HepG2 (cell line): ENCODE measurements at regions not wholly inside any gene's neighbourhood (a gene's known extent, or its start where the extent isn't known, plus 50 kb on each side); places are given as distances from the start of the nearest gene placed in this dataset.

Source experiments
- CBFB ChIP-seq: sonication (generic); formaldehyde crosslinking; IDR thresholded peaks from 2 replicates; pipeline ENCODE4 v1.4.0; 2020; ENCODE audit warnings: missing genetic modification reagents
- HMG20B ChIP-seq: conservative IDR thresholded peaks from 2 replicates; pipeline ENCODE4 v1.6.1; 2016; ENCODE audit warnings: missing genetic modification reagents, missing compliant biosample characterization
- JUNB ChIP-seq: sonication (generic); formaldehyde crosslinking; IDR thresholded peaks from 2 replicates; pipeline ENCODE4 v1.8.0; 2022; ENCODE audit warnings: missing genetic modification reagents, mild to moderate bottlenecking, borderline replicate concordance
- ONECUT2 ChIP-seq: sonication (generic); formaldehyde crosslinking; IDR thresholded peaks from 2 replicates; pipeline ENCODE4 v1.4.0; 2020; ENCODE audit warnings: missing genetic modification reagents
- SNAPC2 ChIP-seq: sonication (generic); formaldehyde crosslinking; IDR thresholded peaks from 2 replicates; pipeline ENCODE4 v1.8.1; 2022; ENCODE audit warnings: mild to moderate bottlenecking, missing genetic modification reagents
- ZBTB21 ChIP-seq: sonication (generic); formaldehyde crosslinking; IDR thresholded peaks from 2 replicates; pipeline ENCODE4 v1.4.0; 2020; ENCODE audit warnings: missing genetic modification reagents
- ZNF430 ChIP-seq: sonication (generic); formaldehyde crosslinking; IDR thresholded peaks from 2 replicates; pipeline ENCODE4 v1.9.0; 2021; ENCODE audit warnings: mild to moderate bottlenecking, missing genetic modification reagents
- ZNF589 ChIP-seq: sonication (generic); formaldehyde crosslinking; conservative IDR thresholded peaks from 2 replicates; pipeline ENCODE4 v1.8.0; 2022; ENCODE audit warnings: mild to moderate bottlenecking, moderate library complexity, missing genetic modification reagents
- TF ChIP-seq, protein P1 (sequence below): sonication (generic); formaldehyde crosslinking; IDR thresholded peaks from 2 replicates; pipeline ENCODE4 v1.5.0; 2020; ENCODE audit warnings: mild to moderate bottlenecking, missing genetic modification reagents, moderate library complexity
- TF ChIP-seq, protein P2 (sequence below): IDR thresholded peaks from 2 replicates; pipeline ENCODE4 v1.4.0; 2020; ENCODE audit warnings: mild to moderate bottlenecking, missing genetic modification reagents

DNA sequence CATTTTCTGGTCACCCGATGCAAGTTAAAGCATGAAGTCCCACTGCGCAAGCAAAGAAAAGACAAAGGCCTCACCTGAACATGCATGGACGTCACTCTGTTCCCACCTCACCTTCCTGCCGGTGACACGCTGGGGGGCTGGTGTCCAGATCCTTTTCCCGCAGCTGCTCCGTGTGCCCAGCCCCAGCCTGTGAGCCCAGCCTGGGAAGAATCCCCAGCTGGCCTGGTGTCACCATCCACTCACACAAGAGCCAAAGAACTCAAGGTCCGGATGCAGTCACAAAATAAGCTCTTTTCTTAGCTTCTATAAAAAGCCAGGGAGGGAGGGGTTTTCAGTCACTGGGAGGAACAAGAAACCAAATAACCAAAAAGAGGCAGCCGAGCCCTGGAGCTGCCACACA lies 249.9 kb downstream of the COL4A1 start (continued):
- TF ChIP-seq, protein P1, sequence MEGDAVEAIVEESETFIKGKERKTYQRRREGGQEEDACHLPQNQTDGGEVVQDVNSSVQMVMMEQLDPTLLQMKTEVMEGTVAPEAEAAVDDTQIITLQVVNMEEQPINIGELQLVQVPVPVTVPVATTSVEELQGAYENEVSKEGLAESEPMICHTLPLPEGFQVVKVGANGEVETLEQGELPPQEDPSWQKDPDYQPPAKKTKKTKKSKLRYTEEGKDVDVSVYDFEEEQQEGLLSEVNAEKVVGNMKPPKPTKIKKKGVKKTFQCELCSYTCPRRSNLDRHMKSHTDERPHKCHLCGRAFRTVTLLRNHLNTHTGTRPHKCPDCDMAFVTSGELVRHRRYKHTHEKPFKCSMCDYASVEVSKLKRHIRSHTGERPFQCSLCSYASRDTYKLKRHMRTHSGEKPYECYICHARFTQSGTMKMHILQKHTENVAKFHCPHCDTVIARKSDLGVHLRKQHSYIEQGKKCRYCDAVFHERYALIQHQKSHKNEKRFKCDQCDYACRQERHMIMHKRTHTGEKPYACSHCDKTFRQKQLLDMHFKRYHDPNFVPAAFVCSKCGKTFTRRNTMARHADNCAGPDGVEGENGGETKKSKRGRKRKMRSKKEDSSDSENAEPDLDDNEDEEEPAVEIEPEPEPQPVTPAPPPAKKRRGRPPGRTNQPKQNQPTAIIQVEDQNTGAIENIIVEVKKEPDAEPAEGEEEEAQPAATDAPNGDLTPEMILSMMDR (CRISPR knock-in tag), result no peak
- TF ChIP-seq ZBTB21 (CRISPR knock-in tag) (no peak), CBFB (CRISPR knock-in tag) (no peak), ZNF430 (no peak), JUNB (CRISPR knock-in tag) (no peak), ZNF589 (CRISPR knock-in tag) (no peak), SNAPC2 (CRISPR knock-in tag) (no peak), ONECUT2 (no peak), HMG20B (CRISPR knock-in tag) (no peak)
- TF ChIP-seq, protein P2, sequence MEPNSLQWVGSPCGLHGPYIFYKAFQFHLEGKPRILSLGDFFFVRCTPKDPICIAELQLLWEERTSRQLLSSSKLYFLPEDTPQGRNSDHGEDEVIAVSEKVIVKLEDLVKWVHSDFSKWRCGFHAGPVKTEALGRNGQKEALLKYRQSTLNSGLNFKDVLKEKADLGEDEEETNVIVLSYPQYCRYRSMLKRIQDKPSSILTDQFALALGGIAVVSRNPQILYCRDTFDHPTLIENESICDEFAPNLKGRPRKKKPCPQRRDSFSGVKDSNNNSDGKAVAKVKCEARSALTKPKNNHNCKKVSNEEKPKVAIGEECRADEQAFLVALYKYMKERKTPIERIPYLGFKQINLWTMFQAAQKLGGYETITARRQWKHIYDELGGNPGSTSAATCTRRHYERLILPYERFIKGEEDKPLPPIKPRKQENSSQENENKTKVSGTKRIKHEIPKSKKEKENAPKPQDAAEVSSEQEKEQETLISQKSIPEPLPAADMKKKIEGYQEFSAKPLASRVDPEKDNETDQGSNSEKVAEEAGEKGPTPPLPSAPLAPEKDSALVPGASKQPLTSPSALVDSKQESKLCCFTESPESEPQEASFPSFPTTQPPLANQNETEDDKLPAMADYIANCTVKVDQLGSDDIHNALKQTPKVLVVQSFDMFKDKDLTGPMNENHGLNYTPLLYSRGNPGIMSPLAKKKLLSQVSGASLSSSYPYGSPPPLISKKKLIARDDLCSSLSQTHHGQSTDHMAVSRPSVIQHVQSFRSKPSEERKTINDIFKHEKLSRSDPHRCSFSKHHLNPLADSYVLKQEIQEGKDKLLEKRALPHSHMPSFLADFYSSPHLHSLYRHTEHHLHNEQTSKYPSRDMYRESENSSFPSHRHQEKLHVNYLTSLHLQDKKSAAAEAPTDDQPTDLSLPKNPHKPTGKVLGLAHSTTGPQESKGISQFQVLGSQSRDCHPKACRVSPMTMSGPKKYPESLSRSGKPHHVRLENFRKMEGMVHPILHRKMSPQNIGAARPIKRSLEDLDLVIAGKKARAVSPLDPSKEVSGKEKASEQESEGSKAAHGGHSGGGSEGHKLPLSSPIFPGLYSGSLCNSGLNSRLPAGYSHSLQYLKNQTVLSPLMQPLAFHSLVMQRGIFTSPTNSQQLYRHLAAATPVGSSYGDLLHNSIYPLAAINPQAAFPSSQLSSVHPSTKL (CRISPR knock-in tag), result no peak
- TF ChIP-seq, all 625 proteins: peak for 0
